ENCODE measurements at regions not wholly inside any gene's neighbourhood (a gene's known extent, or its start where the extent isn't known, plus 50 kb on each side); places are given as distances from the start of the nearest gene placed in this dataset.

GRCh38 chr3:148079370-148079769 lies 618.3 kb upstream of the AGTR1 start:
- Histone ChIP-seq H3K4me1 (ENCODE audit: control insufficient read depth, insufficient read depth, low read length) (no peaks in the 10 kb centered on the region; the same call in 1 of the 2 replicates), H3K9me3 (ENCODE audit: control insufficient read depth, insufficient read depth, low read depth, low read length) (no peaks in the 10 kb centered on the region), H3K27me3 (ENCODE audit: control insufficient read depth, insufficient read depth, low read length) (no peaks in the 10 kb centered on the region), H3K27ac (ENCODE audit: low read length) (no peak overlapping the region), H3K4me3 (ENCODE audit: low read depth in 2 of 2, low read length in 2 of 2) (no peak overlapping the region), H3K36me3 (ENCODE audit: control insufficient read depth, insufficient read depth, low read length) (no peaks in the 10 kb centered on the region; the same call in 1 of the 2 replicates)
- DNase-seq (ENCODE audit: low read depth, low spot score), result no peak
- BruUV-seq (replicated peaks), result no TSS peak
- intact Hi-C loops (cut with micrococcal nuclease; ENCODE audit: unreplicated experiment) (loop anchor here (5.0 kb wide), 1 partner anchor 957 kb away; no protein-coding TSS in a partner anchor), in situ Hi-C loops (cut with HindIII; ENCODE audit: low pct_unique_long_range_greater_than_20kb, low sequenced_read_pairs) (no loop called here)
- no peak for ATAC-seq
- POLR2A ChIA-PET, result no interaction called here
- CTCF ChIA-PET, result no interaction called here
- TF ChIP-seq CTCF (IDR thresholded peaks at IDR 0.05), result no peak
- no peak for TF ChIP-seq SIN3A (IDR thresholded peaks at IDR 0.05; ENCODE audit: borderline replicate concordance, insufficient read depth, low read depth, low read length)
- no peak for TF ChIP-seq TCF7L2 (IDR thresholded peaks at IDR 0.05; ENCODE audit: low read depth, low read length)
- no peak for TF ChIP-seq REST (IDR thresholded peaks at IDR 0.05; ENCODE audit: insufficient read depth in 1 of 2, low read depth in 2 of 2, low read length in 1 of 2)
- TF ChIP-seq POLR2AphosphoS5 (IDR thresholded peaks at IDR 0.05; ENCODE audit: low read depth, low read length), result no peak

- H3K27ac ChIP-seq (ENCODE audit: low read length), result no peak overlapping the region
- POLR2A ChIA-PET, result no interaction called here
- in situ Hi-C loops (cut with HindIII; ENCODE audit: low pct_unique_long_range_greater_than_20kb, low sequenced_read_pairs), result no loop called here
Observed at GRCh38 chr3:148081926-148082325, 615.8 kb upstream of the AGTR1 start.

GRCh38 chr3:148082506-148083280 lies 615.0 kb upstream of the AGTR1 start:
- ChIA-PET CTCF (no interaction called here), POLR2A (no interaction called here)
- H3K4me1 ChIP-seq (ENCODE audit: control insufficient read depth, insufficient read depth, low read length), result no peaks in the 10 kb centered on the region
- no peaks in the 10 kb centered on the region for H3K36me3 ChIP-seq (ENCODE audit: control insufficient read depth, insufficient read depth, low read length)
- BruUV-seq (replicated peaks), result no TSS peak
- no peaks in the 10 kb centered on the region for H3K27me3 ChIP-seq (ENCODE audit: control insufficient read depth, insufficient read depth, low read length)
- no peak for DNase-seq (ENCODE audit: low read depth, low spot score)
- intact Hi-C loops (cut with micrococcal nuclease; ENCODE audit: unreplicated experiment) (loop anchor here (10.0 kb wide), 1 partner anchor 282 kb away; no protein-coding TSS in a partner anchor), in situ Hi-C loops (cut with HindIII; ENCODE audit: low pct_unique_long_range_greater_than_20kb, low sequenced_read_pairs) (no loop called here)
- no peak for TF ChIP-seq POLR2AphosphoS5 (IDR thresholded peaks at IDR 0.05; ENCODE audit: low read depth, low read length)
- no peak for TF ChIP-seq SIN3A (IDR thresholded peaks at IDR 0.05; ENCODE audit: borderline replicate concordance, insufficient read depth, low read depth, low read length)
- TF ChIP-seq TCF7L2 (IDR thresholded peaks at IDR 0.05; ENCODE audit: low read depth, low read length), result no peak
- TF ChIP-seq REST (IDR thresholded peaks at IDR 0.05; ENCODE audit: insufficient read depth in 1 of 2, low read depth in 2 of 2, low read length in 1 of 2), result no peak
- TF ChIP-seq CTCF (IDR thresholded peaks at IDR 0.05), result no peak
- ATAC-seq, result no peak
- H3K9me3 ChIP-seq (ENCODE audit: control insufficient read depth, insufficient read depth, low read depth, low read length), result no peaks in the 10 kb centered on the region
- no peak overlapping the region for H3K4me3 ChIP-seq (ENCODE audit: low read depth in 2 of 2, low read length in 2 of 2)
- H3K27ac ChIP-seq (ENCODE audit: low read length), result no peak overlapping the region

More at GRCh38 chr3:148081926-148082325, 615.8 kb upstream of the AGTR1 start:
- DNase-seq (ENCODE audit: low read depth, low spot score), result no peak
- Histone ChIP-seq H3K9me3 (ENCODE audit: control insufficient read depth, insufficient read depth, low read depth, low read length) (no peaks in the 10 kb centered on the region), H3K4me3 (ENCODE audit: low read depth in 2 of 2, low read length in 2 of 2) (no peak overlapping the region), H3K4me1 (ENCODE audit: control insufficient read depth, insufficient read depth, low read length) (no peaks in the 10 kb centered on the region), H3K27me3 (ENCODE audit: control insufficient read depth, insufficient read depth, low read length) (no peaks in the 10 kb centered on the region), H3K36me3 (ENCODE audit: control insufficient read depth, insufficient read depth, low read length) (no peaks in the 10 kb centered on the region)
- no peak for ATAC-seq
- intact Hi-C loops (cut with micrococcal nuclease; ENCODE audit: unreplicated experiment), result loop anchor here (10.0 kb wide), 1 partner anchor 283 kb away; no protein-coding TSS in a partner anchor
- no peak for TF ChIP-seq POLR2AphosphoS5 (IDR thresholded peaks at IDR 0.05; ENCODE audit: low read depth, low read length)
- CTCF ChIA-PET, result no interaction called here
- no TSS peak for BruUV-seq (replicated peaks)

Measured in Panc1 (cell line).